ENCODE measurements at regions not wholly inside any gene's neighbourhood (a gene's known extent, or its start where the extent isn't known, plus 50 kb on each side); places are given as distances from the start of the nearest gene placed in this dataset.

- DNase-seq, result no peak
Observed at GRCh38 chr9:84393266-84393950, 52.9 kb upstream of the SLC28A3 start.

GRCh38 chr9:84394036-84394435, 53.5 kb upstream of the SLC28A3 start:
- DNase-seq, result no peak

GRCh38 chr9:84397151-84397728, 56.7 kb upstream of the SLC28A3 start:
- peak; percentile 52 to 59 for DNase-seq

GRCh38 chr9:84397822-84398221, 57.3 kb upstream of the SLC28A3 start:
- DNase-seq, result no peak

- DNase-seq, result no peak
Observed at GRCh38 chr9:84402517-84402916, 62.0 kb upstream of the SLC28A3 start.

- DNase-seq, result no peak
Observed at GRCh38 chr9:84403288-84403687, 62.7 kb upstream of the SLC28A3 start.

GRCh38 chr9:84404095-84404686, 63.6 kb upstream of the SLC28A3 start:
- no peak for DNase-seq

- no peak for DNase-seq
Observed at GRCh38 chr9:84405667-84406066, 65.1 kb upstream of the SLC28A3 start.

GRCh38 chr9:84408416-84408815, 67.9 kb upstream of the SLC28A3 start:
- DNase-seq, result no peak

- DNase-seq, result peak in 1 of 2 donors; percentile 13
Observed at GRCh38 chr9:84411683-84412267, 71.2 kb upstream of the SLC28A3 start.

GRCh38 chr9:84412654-84413053, 72.1 kb upstream of the SLC28A3 start:
- DNase-seq, result no peak

GRCh38 chr9:84413301-84413700, 72.7 kb upstream of the SLC28A3 start:
- no peak for DNase-seq

GRCh38 chr9:84419031-84419602, 78.6 kb upstream of the SLC28A3 start:
- no peak for DNase-seq

GRCh38 chr9:84424931-84425330, 84.4 kb upstream of the SLC28A3 start:
- no peak for DNase-seq

GRCh38 chr9:84432746-84433145, 92.2 kb upstream of the SLC28A3 start:
- no peak for DNase-seq

- no peak for DNase-seq
Observed at GRCh38 chr9:84435902-84436301, 95.3 kb upstream of the SLC28A3 start.

- peak in 1 of 2 donors; percentile 32 for DNase-seq
Observed at GRCh38 chr9:84436386-84437109, 96.0 kb upstream of the SLC28A3 start.

GRCh38 chr9:84438391-84438790, 97.8 kb upstream of the SLC28A3 start:
- no peak for DNase-seq

- DNase-seq, result no peak
Observed at GRCh38 chr9:84439250-84439649, 98.7 kb upstream of the SLC28A3 start.

- no peak for DNase-seq
Observed at GRCh38 chr9:84442712-84443111, 102.2 kb upstream of the SLC28A3 start.

GRCh38 chr9:84445737-84446136, 105.2 kb upstream of the SLC28A3 start:
- no peak for DNase-seq

GRCh38 chr9:84447305-84447704, 106.7 kb upstream of the SLC28A3 start:
- no peak for DNase-seq

- DNase-seq, result no peak
Observed at GRCh38 chr9:84450029-84450428, 109.5 kb upstream of the SLC28A3 start.

Data from hippocampal formation (tissue), 2 donors.